HG02759 (cell line): ENCODE measurements at regions not wholly inside any gene's neighbourhood (a gene's known extent, or its start where the extent isn't known, plus 50 kb on each side); places are given as distances from the start of the nearest gene placed in this dataset.
"Not testable (repeated sequence)": the region's sequence is repeated elsewhere in the genome, so short reads cannot be mapped to it uniquely, and the experiment has no call there.

Experiments used
- ATAC-seq: cut with Tn5 transposase; IDR thresholded peaks from one replicate; pipeline ENCODE4 v1.9.1; 2021; ENCODE audit warnings: mild to moderate bottlenecking, moderate library complexity; ENCODE audit not compliant: unreplicated experiment

- ATAC-seq, result peak; percentile 87
These were observed 98.8 kb upstream of the BASP1 start for GRCh38 chr5:17118631-17119030.

GRCh38 chr5:17120209-17120608 lies 97.2 kb upstream of the BASP1 start:
- no peak for ATAC-seq

- no peak for ATAC-seq
These were observed 95.7 kb upstream of the BASP1 start for GRCh38 chr5:17121776-17122175.

- ATAC-seq, result no peak
These were observed 94.4 kb upstream of the BASP1 start for GRCh38 chr5:17123010-17123409.

- ATAC-seq, result not testable (repeated sequence)
These were observed 93.7 kb upstream of the BASP1 start for GRCh38 chr5:17123773-17124172.

- ATAC-seq, result no peak
These were observed 89.6 kb upstream of the BASP1 start for GRCh38 chr5:17127743-17128231.

GRCh38 chr5:17129093-17129849 lies 88.2 kb upstream of the BASP1 start:
- no peak for ATAC-seq

GRCh38 chr5:17130302-17130701 lies 87.1 kb upstream of the BASP1 start:
- not testable (repeated sequence) for ATAC-seq

- ATAC-seq, result peak; percentile 57
These were observed 84.9 kb upstream of the BASP1 start for GRCh38 chr5:17132444-17133083.

- ATAC-seq, result no peak
These were observed 82.4 kb upstream of the BASP1 start for GRCh38 chr5:17135050-17135449.

- no peak for ATAC-seq
These were observed 74.1 kb upstream of the BASP1 start for GRCh38 chr5:17143335-17143734.

GRCh38 chr5:17146280-17146841 lies 71.1 kb upstream of the BASP1 start:
- no peak for ATAC-seq

GRCh38 chr5:17147170-17147569 lies 70.3 kb upstream of the BASP1 start:
- ATAC-seq, result no peak

- no peak for ATAC-seq
These were observed 69.8 kb upstream of the BASP1 start for GRCh38 chr5:17147617-17148016.

- no peak for ATAC-seq
These were observed 69.0 kb upstream of the BASP1 start for GRCh38 chr5:17148481-17148880.

- ATAC-seq, result no peak
These were observed 67.6 kb upstream of the BASP1 start for GRCh38 chr5:17149786-17150185.

GRCh38 chr5:17150531-17150930 lies 66.9 kb upstream of the BASP1 start:
- no peak for ATAC-seq

GRCh38 chr5:17151686-17152085 lies 65.7 kb upstream of the BASP1 start:
- no peak for ATAC-seq

GRCh38 chr5:17154211-17154996 lies 63.0 kb upstream of the BASP1 start:
- ATAC-seq, result no peak

GRCh38 chr5:17156463-17156862 lies 61.0 kb upstream of the BASP1 start:
- ATAC-seq, result no peak

- no peak for ATAC-seq
These were observed 60.1 kb upstream of the BASP1 start for GRCh38 chr5:17157294-17157693.
